ENCODE measurements at regions not wholly inside any gene's neighbourhood (a gene's known extent, or its start where the extent isn't known, plus 50 kb on each side); places are given as distances from the start of the nearest gene placed in this dataset.
"Not testable (repeated sequence)": the region's sequence is repeated elsewhere in the genome, so short reads cannot be mapped to it uniquely, and the experiment has no call there.

DNA sequence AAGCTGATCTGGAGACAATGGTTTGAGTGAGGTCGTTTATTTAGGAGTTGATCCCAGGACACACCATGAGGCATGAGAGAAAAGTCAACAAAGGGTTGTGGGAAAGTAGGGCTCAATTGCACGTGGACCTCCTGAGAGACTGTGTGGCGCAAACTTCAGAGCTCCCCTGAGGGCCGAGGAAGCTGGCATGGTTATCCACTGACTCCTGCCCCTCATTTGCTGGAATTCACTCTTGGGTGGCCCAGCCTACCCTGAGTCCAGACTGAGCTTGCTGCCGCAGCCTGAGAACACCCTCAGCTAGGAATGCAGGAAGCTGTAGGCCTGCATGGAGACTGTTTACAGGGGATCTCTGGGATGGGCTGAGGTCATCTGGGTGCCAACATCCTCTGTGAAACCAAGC lies 301.0 kb downstream of the RWDD3 start:
- DNase-seq, result no peak

DNA sequence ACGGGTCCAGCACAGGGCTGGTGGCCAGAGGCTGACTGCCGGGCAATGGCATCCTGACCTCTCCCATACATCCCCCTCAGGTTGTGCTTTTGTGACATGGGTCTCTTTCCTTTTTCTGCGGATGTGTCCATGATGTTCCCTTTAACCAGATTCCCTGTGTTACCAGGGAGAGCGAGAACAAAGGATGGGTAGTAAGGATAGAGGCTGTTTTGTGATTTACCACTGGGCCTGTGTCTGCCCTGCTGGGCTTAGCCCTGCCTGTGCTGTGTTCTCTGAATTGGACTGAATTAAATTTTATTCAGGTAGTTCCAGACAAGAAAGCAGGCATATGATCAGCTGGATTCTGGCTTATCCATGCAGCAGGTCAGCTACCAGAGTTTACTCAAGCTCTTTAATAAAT lies 301.6 kb downstream of the RWDD3 start:
- no peak for DNase-seq

- no peak for DNase-seq
Measured at GRCh38 chr1:95536501-95536900, 302.5 kb downstream of the RWDD3 start.

GRCh38 chr1:95537176-95537575 lies 303.2 kb downstream of the RWDD3 start:
- no peak for DNase-seq

DNA sequence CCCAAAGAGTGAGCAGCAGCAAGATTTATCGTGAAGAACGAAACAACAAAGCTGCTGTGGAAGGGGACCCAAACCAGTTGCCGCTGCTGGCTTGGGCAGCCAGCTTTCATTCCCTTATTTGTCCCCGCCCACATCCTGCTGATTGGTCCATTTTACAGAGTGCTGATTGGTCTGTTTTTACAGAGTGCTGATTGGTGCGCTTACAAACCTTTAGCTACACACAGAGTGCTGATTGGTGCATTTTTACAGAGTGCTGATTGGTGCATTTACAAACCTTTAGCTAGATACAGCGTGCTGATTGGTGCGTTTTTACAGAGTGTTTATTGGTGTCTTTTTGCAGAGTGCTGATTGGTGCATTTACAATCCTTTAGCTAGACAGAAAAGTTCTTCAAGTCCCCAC lies 304.2 kb downstream of the RWDD3 start:
- DNase-seq, result not testable (repeated sequence)

DNA sequence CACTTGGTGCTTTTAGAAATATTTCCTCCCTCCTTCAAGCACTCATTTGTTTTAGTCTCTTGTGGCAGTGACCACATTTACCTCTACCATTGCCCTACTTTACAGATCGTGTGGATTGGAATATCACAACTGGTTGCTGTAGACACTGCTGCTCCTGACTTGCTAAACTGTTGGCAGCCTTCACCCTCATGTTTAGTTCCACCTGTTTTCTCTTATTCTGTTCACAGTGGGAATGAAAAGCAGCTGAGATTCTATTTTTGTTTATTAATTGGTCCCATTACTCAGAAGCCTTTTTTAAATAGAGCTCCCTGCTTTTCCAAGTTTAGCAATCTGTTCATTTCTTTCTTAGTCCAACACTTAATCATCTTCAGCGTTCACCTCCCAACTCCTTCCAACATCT lies 308.9 kb downstream of the RWDD3 start:
- no peak for DNase-seq

DNA sequence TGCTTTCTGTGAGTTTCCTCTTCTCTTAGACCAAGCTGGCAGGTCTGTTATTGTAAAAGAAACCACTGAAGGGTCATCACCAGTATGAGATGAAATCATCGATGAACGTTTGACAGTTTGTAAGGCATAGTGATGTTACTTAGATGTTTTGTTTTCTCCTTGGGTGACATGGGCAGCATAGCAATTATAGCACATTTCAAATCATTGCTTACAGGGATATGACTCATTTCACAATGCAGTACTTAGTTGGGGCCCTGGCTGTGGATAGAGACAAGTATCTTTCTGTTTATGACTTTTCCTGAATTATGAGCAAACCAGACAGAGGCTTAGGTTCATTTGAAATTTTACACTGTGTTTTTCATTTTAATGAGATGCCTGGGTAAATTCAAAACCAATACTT lies 313.0 kb downstream of the RWDD3 start:
- no peak for DNase-seq

DNA sequence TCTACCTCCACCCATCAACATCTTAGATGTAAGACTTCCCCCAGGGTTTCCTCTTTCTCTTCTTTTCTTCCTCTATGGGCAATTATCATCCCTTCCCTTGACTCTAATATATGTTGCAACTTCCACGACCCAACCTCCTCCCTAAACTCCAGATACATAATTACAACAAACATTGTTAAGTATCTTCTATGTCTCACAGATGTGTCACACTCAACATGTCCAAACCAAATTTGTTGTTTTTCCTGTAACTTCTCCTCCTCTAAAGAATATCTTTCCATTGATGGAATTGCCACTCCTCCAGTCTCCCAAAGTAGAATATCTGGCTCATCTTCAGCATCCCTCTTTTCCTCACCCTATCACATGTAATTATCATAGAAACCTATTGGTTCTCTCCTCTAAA lies 314.2 kb downstream of the RWDD3 start:
- no peak for DNase-seq

- no peak for DNase-seq
Measured at GRCh38 chr1:95551201-95551600, 317.2 kb downstream of the RWDD3 start.

DNA sequence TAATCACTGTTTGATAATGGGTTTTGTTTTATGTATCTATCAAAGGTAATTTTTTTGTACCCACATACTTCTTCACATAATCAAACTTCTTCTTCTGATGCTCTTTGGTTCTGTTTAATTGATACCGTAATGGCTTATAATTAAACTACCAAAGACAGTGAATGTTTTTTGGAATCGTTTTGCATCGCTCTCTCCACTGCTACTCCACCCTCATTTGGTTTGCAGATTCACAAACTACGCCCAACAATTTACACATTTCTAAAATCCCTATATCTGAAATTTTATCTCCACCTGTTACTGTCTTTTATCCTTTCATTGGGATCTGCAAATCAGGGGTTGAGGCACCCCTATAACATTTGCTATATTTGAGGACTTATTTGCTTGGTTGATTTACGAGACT lies 319.6 kb downstream of the RWDD3 start:
- DNase-seq, result no peak

DNA sequence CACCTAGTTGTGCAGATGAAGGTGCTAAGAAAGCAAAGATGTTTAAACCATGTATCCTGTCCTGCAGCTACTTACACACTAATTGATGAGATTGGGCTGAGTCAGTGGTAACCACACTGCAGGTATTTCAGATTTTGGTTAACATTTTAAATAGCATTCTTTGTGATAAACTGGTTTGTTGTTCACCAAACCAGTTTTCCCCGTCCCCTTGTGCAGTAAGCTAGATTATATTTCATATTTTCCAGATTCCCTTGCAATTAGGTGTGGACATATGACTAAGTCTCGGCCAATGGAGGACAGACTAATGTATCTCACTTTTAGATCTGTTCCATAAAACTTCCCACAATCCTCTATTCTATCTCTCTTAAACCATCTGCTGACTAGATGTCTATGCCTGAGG lies 320.4 kb downstream of the RWDD3 start:
- no peak for DNase-seq

DNA sequence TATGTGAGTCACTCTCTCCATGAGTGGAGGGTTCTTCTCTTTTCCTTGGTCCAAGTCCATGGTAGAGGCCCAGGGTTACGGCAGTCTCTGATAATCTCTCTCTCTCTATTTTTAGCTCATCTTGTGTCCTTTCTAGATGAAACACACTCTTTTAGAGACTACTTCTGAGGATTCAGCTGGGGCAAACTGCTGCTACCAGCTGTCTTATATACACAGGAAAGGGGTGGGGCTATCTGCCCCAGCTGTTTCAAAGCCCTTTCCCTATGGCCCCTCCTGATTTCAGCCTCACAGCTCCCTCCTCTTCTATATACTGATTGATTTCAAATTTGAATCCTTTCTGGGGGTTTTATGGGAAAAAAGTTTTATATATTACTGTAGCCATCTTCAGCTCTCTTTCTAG lies 324.8 kb downstream of the RWDD3 start:
- DNase-seq, result no peak

- no peak for DNase-seq
Measured at GRCh38 chr1:95561346-95561745, 327.3 kb downstream of the RWDD3 start.

DNA sequence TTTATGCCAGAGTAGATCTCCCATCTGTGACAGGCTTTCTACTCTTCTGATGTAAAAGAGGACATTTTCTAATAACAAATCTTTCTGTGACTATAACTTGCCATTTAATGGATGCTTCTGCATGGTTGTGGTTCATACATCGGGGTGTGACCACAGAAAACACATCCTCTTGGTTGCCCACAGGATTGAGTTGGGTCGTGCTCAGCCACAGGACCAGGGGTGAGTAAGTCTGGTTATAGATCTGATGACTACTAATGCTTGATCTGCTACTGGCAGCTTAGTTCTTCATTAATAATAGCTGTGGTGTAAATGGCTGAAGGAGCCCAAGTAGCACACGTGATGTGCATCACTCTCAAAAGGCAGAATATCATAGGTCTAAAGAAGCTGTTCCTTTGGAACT lies 328.2 kb downstream of the RWDD3 start:
- DNase-seq, result no peak

- DNase-seq, result no peak
Measured at GRCh38 chr1:95572002-95572401, 338.0 kb downstream of the RWDD3 start.

DNA sequence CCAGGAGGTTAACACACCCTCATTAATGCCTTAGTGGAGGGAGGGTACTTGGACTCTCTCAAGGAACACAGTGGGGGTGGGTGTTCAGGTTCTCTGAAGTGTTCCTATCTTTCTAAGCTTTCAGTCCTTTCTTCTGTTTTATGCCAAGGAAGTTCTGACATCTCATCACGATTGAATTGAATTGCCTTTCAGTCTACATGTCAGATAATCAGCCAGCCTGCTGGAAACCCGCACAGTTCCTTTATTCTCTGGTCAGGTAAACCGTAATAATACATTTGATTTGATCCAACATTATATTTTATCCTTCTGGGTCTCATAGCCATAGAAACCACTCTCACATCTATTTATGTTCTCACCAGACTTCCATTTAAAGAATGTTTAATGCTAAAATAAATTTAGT lies 339.0 kb downstream of the RWDD3 start:
- no peak for DNase-seq

- no peak for DNase-seq
Measured at GRCh38 chr1:95575291-95575690, 341.3 kb downstream of the RWDD3 start.

DNA sequence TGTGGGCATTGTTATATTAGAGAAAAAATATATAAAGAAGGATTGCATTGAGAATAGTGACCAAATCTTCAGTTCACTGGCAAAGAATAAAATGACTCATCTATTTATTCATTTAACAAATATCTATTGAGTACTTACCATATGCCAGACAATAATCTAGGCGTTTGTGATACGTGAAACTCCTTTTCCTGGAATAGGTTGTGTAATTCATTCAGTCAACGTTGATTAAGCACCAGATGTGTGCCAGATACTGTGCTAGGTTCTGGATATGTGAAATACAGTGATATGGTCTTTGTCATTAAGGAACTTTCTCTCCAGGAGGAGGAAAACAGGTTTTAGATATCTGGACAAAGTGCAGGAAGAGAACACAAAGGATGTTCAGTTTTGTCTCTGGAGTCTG lies 344.5 kb downstream of the RWDD3 start:
- no peak for DNase-seq

GRCh38 chr1:95582191-95582590 lies 348.2 kb downstream of the RWDD3 start:
- no peak for DNase-seq

DNA sequence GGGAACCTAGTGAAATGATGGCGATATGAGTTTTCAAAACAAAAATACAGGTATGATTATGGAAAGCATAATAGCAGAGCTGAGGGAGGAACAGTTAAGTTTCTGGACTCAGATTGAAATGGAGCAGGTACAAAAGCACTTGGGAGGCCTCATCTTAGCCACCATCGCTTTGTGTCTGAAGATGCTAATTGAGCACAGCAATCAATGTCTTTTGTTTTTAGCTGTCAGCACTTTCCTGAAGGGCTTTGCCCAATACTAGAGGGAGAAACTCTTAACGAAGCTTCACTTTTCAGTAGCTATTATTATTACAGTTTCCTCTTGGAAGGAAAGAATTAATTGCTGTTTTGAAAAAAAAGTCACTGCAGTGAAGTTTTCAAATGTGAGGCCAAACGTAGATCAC lies 348.7 kb downstream of the RWDD3 start:
- DNase-seq, result no peak

DNA sequence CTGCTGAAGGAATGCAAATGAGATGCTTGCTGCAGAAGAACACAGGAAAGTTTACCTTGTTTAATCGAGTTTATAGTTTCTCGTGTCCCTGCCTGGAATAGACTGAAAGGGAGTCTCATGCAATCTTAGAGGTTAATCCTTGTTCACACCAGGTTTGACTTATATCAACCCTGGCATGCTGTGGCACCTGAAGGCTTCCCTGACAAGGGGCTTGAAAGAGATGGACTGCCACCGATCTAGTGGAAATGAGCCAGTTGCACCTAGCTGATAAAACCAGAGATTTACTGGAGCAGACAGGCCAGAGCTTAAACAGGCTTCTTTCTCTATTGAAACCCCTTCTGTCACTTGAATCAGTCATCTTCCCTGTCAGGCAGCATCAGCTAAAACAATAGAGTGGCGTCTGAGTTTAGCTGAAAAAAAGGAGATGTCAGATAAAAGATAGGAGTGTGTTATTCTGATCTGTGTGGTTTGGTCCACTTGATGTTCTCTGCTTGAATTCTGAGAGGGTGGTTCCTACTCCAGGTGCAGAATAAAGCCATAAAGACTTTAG lies 349.7 kb downstream of the RWDD3 start:
- DNase-seq, result no peak

GRCh38 chr1:95584315-95584714 lies 350.3 kb downstream of the RWDD3 start:
- no peak for DNase-seq

- no peak for DNase-seq
Measured at GRCh38 chr1:95604771-95605170, 370.8 kb downstream of the RWDD3 start.

DNA sequence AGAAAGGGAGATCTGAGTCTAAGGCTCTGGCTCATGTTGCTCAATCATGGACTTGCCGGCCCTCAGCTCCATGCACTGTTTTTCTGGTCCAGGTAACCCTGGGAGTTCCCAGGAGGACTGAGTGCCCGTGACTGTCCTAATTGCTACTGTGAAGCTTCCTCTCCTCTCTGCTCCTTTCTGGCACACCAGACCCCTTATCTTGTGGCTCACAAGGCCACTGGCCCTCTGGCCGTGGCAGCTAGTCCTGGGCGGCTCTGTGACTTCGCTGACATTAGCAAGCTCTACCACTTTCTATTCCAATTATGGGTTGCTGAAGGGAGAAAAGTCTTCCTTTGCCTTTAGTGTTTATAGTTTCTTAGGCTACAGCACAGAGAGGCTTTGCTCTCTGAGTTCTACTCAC lies 380.2 kb downstream of the RWDD3 start:
- DNase-seq, result no peak

DNA sequence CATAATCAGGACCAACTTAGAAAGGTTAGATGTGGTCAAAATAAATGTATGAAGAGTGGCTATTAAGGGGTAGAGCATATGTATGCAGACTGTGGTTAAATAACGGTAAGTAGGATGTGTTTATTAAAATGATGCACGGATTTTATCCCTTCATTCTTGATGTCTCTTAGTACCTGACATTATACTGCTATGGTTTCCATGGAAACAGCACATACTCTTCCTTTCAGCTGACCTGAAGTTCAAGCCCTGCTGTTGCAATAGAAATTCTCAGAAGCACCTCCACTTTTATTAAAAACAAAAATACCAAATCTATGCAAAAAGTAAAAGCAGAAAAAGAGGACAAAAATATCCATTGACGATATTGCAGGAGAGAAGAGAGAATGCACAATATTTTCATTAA lies 381.4 kb downstream of the RWDD3 start:
- no peak for DNase-seq

DNA sequence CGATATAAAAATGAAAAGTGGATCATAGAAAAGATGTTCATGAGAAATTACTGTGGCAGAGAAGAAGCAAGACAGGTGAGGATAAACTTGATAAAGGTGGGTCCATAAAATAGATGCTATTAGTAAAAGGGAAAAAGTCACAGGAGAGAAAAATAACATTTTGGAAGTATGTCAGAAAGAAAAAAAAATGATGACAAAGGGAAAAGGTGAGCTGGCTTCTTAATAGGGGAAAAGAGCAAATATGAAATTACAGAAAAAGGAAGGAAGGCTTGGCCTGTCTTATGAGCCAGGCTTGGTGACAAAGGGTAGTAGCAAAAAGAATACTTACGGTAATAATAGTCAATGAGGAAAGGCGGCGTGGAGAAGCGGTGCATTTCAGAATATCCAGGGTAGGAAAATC lies 386.1 kb downstream of the RWDD3 start:
- no peak for DNase-seq
